ENCODE measurements at regions not wholly inside any gene's neighbourhood (a gene's known extent, or its start where the extent isn't known, plus 50 kb on each side); places are given as distances from the start of the nearest gene placed in this dataset.
"Not testable (repeated sequence)": the region's sequence is repeated elsewhere in the genome, so short reads cannot be mapped to it uniquely, and the experiment has no call there.

DNA sequence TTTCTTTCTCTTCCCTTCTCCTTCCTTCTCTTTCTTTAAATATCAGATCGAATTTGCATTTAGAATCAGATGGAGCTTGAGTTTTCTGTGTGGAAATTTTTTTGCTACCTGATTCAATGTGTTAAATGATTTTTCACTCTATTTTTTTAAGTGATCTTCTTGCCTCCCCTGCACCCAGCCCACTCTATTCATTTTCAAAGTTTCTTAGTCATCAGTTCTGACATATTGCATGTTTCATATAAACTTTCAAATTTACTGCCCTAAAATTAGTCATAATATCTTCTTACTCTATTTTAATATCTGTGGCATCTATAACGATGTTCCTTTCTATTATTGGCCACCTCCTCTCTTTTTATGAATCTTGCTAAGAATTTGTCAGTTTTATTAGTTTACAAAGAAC lies 69.1 kb downstream of the MTNR1B start:
- no peak for TF ChIP-seq EZH2 (IDR thresholded peaks at IDR 0.05; ENCODE audit: insufficient read depth, poor library complexity, severe bottlenecking)
- no peak overlapping the region for H3K27ac ChIP-seq
- H3K27me3 ChIP-seq (replicated peaks; ENCODE audit: insufficient read depth) = 0 out of 2 replicates have a peak, but pooled peaks cover 2% of the 10 kb centered on the region
- H3F3A ChIP-seq (ENCODE audit: insufficient read depth) = no peaks in the 10 kb centered on the region
- H3K4me1 ChIP-seq (ENCODE audit: insufficient read depth) = no peaks in the 10 kb centered on the region
- H2AFZ ChIP-seq = no peak overlapping the region
- 5 to 12% methylated on average over 2 of the region's 2 CpGs for WGBS, 2 experiments (ENCODE audit: low coverage in 1 of 2, low lambda C conversion rate in 2 of 2, missing lambda C conversion rate in 2 of 2)
- H4K20me1 ChIP-seq (ENCODE audit: insufficient read depth) = no peaks in the 10 kb centered on the region
- in situ Hi-C loops (cut with MboI) = no loop called here
- no peaks in the 10 kb centered on the region for H3K79me2 ChIP-seq (ENCODE audit: insufficient read depth)
- no peaks in the 10 kb centered on the region for H3K36me3 ChIP-seq (ENCODE audit: low read depth)
- no peaks in the 10 kb centered on the region for H3K9me3 ChIP-seq (ENCODE audit: low read depth)
- no peak overlapping the region for H3K9ac ChIP-seq
- no peak overlapping the region for H3K4me3 ChIP-seq
- H3K4me2 ChIP-seq (ENCODE audit: unreplicated experiment) = no peak overlapping the region
- H3K9me2 ChIP-seq (ENCODE audit: insufficient read depth) = no peaks in the 10 kb centered on the region
- no peak for DNase-seq

DNA sequence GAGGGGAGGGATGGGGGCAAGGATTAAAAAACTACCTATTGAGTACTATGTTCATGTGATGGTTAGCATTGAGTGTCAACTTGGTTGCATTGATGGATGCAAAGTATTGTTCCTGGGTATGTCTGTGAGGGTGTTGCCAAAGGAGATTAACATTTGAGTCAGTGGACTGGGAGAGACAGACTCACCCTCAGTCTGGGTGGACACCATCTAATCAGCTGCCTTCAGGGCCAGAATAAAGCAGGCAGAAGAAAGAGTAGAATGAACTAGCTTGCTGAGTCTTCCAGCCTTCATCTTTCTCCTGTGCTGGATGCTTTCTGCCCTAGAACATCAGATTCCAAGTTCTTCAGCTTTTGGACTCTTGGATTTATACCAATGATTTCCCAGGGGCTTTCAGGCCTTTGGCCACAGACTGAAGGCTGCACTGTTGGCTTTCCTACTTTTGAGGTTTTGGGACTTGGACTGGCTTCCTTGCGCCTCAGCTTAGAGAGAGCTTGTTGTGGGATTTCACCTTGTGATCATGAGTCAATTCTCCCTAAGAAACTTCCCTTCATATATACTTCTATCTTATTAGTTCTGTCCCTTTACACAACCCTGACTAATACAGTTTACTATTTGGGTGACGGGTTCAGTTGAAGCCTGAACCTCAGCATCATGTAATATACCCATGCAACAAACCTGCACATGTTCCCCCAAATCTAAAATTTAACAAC lies 70.2 kb downstream of the MTNR1B start:
- no peak overlapping the region for H3K9ac ChIP-seq
- H2AFZ ChIP-seq = no peak overlapping the region
- 0 out of 2 replicates have a peak, but pooled peaks cover 2% of the 10 kb centered on the region for H3K27me3 ChIP-seq (replicated peaks; ENCODE audit: insufficient read depth)
- no peak overlapping the region for H3K4me3 ChIP-seq
- no peak overlapping the region for H3K27ac ChIP-seq
- H3K79me2 ChIP-seq (ENCODE audit: insufficient read depth) = no peaks in the 10 kb centered on the region
- H3F3A ChIP-seq (ENCODE audit: insufficient read depth) = no peaks in the 10 kb centered on the region
- in situ Hi-C loops (cut with MboI) = no loop called here
- no peak for TF ChIP-seq EZH2 (IDR thresholded peaks at IDR 0.05; ENCODE audit: insufficient read depth, poor library complexity, severe bottlenecking)
- no peak for TF ChIP-seq EZH2phosphoT487 (IDR thresholded peaks at IDR 0.05; ENCODE audit: insufficient read depth, low read depth)
- H3K9me3 ChIP-seq (ENCODE audit: low read depth) = no peaks in the 10 kb centered on the region
- H3K36me3 ChIP-seq (ENCODE audit: low read depth) = no peaks in the 10 kb centered on the region
- DNase-seq = peak; percentile 33
- no peak overlapping the region for H3K4me2 ChIP-seq (ENCODE audit: unreplicated experiment)
- H3K9me2 ChIP-seq (ENCODE audit: insufficient read depth) = no peaks in the 10 kb centered on the region
- H4K20me1 ChIP-seq (ENCODE audit: insufficient read depth) = no peaks in the 10 kb centered on the region
- WGBS, 2 experiments (ENCODE audit: low coverage in 1 of 2, low lambda C conversion rate in 2 of 2, missing lambda C conversion rate in 2 of 2) = 41 to 45% methylated on average over 2 of the region's 2 CpGs
- no peaks in the 10 kb centered on the region for H3K4me1 ChIP-seq (ENCODE audit: insufficient read depth)

DNA sequence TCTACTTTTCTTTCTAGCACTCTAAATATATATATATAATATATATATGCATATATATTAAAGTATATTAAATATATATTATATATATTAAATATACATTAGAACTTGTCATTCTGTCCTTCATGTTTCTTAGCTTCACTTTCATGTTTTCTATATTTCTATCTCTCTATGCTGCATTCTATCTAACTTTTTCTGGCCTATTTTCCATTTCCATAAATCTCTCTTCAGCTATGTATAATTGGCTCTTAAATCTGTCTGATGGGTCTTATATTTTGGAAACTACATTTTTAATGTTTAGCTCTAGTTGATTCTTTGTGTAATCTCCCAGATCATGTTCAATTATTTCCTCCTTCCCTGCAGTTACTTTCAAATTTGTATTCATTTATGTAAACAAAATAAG lies 72.2 kb downstream of the MTNR1B start:
- H3K4me2 ChIP-seq (ENCODE audit: unreplicated experiment) = no peak overlapping the region
- H3K9ac ChIP-seq = no peak overlapping the region
- no peaks in the 10 kb centered on the region for H3K4me1 ChIP-seq (ENCODE audit: insufficient read depth)
- no peaks in the 10 kb centered on the region for H4K20me1 ChIP-seq (ENCODE audit: insufficient read depth)
- TF ChIP-seq EZH2phosphoT487 (IDR thresholded peaks at IDR 0.05; ENCODE audit: insufficient read depth, low read depth) (no peak), EZH2 (IDR thresholded peaks at IDR 0.05; ENCODE audit: insufficient read depth, poor library complexity, severe bottlenecking) (no peak)
- H3K4me3 ChIP-seq = no peak overlapping the region
- no peak overlapping the region for H3K27ac ChIP-seq
- peaks cover 2% of the 10 kb centered on the region; the same call in 1 of the 2 replicates for H3K27me3 ChIP-seq (replicated peaks; ENCODE audit: insufficient read depth)
- H3K9me3 ChIP-seq (ENCODE audit: low read depth) = no peaks in the 10 kb centered on the region
- no peaks in the 10 kb centered on the region for H3K79me2 ChIP-seq (ENCODE audit: insufficient read depth)
- no peaks in the 10 kb centered on the region for H3K36me3 ChIP-seq (ENCODE audit: low read depth)
- no peak overlapping the region for H2AFZ ChIP-seq
- in situ Hi-C loops (cut with MboI) = no loop called here
- DNase-seq = no peak
- H3F3A ChIP-seq (ENCODE audit: insufficient read depth) = no peaks in the 10 kb centered on the region
- H3K9me2 ChIP-seq (ENCODE audit: insufficient read depth) = no peaks in the 10 kb centered on the region

DNA sequence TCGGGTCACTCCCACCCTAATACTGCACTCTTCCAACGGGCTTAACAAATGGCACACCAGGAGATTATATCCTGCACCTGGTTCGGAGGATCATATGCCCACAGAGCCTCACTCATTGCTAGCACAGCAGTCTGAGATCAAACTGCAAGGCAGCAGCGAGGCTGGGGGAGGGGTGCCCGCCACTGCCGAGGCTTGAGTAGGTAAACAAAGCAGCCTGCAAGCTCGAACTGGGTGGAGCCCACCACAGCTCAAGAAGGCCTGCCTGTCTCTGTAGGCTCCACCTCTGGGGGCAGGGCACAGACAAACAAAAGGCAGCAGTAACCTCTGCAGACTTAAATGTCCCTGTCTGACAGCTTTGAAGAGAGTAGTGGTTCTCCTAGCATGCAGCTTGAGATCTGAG lies 73.7 kb downstream of the MTNR1B start:
- H3K27me3 ChIP-seq (replicated peaks; ENCODE audit: insufficient read depth); H3K4me1 ChIP-seq (ENCODE audit: insufficient read depth); H3K79me2 ChIP-seq (ENCODE audit: insufficient read depth); H3K4me2 ChIP-seq (ENCODE audit: unreplicated experiment); H3K9ac ChIP-seq; H3K9me3 ChIP-seq (ENCODE audit: low read depth); DNase-seq; H3K27ac ChIP-seq; H3K36me3 ChIP-seq (ENCODE audit: low read depth); H3F3A ChIP-seq (ENCODE audit: insufficient read depth); in situ Hi-C loops (cut with MboI); H3K4me3 ChIP-seq; H4K20me1 ChIP-seq (ENCODE audit: insufficient read depth); H3K9me2 ChIP-seq (ENCODE audit: insufficient read depth); H2AFZ ChIP-seq: not testable (repeated sequence)
- 35 to 43% methylated on average over 7 of the region's 7 CpGs for WGBS, 2 experiments (ENCODE audit: low coverage in 1 of 2, low lambda C conversion rate in 2 of 2, missing lambda C conversion rate in 2 of 2)

DNA sequence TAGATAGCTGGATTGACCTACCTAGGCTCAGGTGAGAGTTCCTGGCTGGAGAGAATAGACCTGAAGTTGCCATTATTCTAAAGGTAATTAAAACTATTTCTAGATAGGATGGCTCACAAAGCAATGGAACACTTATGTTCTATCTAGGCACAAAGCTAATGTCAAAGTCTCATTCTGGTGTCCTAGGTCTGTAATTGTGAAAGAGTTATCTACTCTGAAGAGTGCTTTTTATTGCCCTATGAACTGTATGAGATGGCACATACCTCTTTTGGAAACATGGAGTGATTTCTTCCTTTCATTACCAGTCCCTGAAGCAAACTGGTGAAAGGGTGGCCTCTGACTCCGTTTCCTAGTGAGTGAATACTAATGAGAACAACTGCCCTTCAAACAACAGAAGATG lies 80.3 kb downstream of the MTNR1B start:
- H3K9me2 ChIP-seq (ENCODE audit: insufficient read depth) = no peaks in the 10 kb centered on the region
- no peak for DNase-seq
- in situ Hi-C loops (cut with MboI) = no loop called here
- no peaks in the 10 kb centered on the region for H3K9me3 ChIP-seq (ENCODE audit: low read depth)
- no peak overlapping the region for H3K4me3 ChIP-seq
- H3K79me2 ChIP-seq (ENCODE audit: insufficient read depth) = no peaks in the 10 kb centered on the region
- TF ChIP-seq EZH2 (IDR thresholded peaks at IDR 0.05; ENCODE audit: insufficient read depth, poor library complexity, severe bottlenecking) (no peak), EZH2phosphoT487 (IDR thresholded peaks at IDR 0.05; ENCODE audit: insufficient read depth, low read depth) (no peak)
- peaks cover 7% of the 10 kb centered on the region; the same call in 1 of the 2 replicates for H3F3A ChIP-seq (ENCODE audit: insufficient read depth)
- H3K27me3 ChIP-seq (replicated peaks; ENCODE audit: insufficient read depth) = peaks cover 33% of the 10 kb centered on the region
- H3K4me1 ChIP-seq (ENCODE audit: insufficient read depth) = peaks cover 22% of the 10 kb centered on the region
- no peak overlapping the region for H3K4me2 ChIP-seq (ENCODE audit: unreplicated experiment)
- no peak overlapping the region for H3K27ac ChIP-seq
- WGBS, 2 experiments (ENCODE audit: low coverage in 1 of 2, low lambda C conversion rate in 2 of 2, missing lambda C conversion rate in 2 of 2) = 36% methylated on average over 1 of the region's 1 CpG
- no peak overlapping the region for H2AFZ ChIP-seq
- no peak overlapping the region for H3K9ac ChIP-seq
- no peaks in the 10 kb centered on the region for H3K36me3 ChIP-seq (ENCODE audit: low read depth)
- H4K20me1 ChIP-seq (ENCODE audit: insufficient read depth) = no peaks in the 10 kb centered on the region
